Parathyroid adenoma (tissue), 2 donors: ENCODE measurements at regions not wholly inside any gene's neighbourhood (a gene's known extent, or its start where the extent isn't known, plus 50 kb on each side); places are given as distances from the start of the nearest gene placed in this dataset.

Experiments used
- H2AFZ ChIP-seq: fragments of 300-600 bp; sonication (generic); one replicate; pipeline ENCODE4 v1.7.0; 2017; ENCODE audit warnings: antibody characterized with exemption, mild to moderate bottlenecking
- H3K27ac ChIP-seq: fragments of 300-600 bp; sonication (generic); one replicate; pipeline ENCODE4 v1.7.0; 2017
- H3K27me3 ChIP-seq: fragments of 300-600 bp; sonication (generic); one replicate; pipeline ENCODE4 v1.7.0; 2017; ENCODE audit warnings: low read length; ENCODE audit not compliant: control insufficient read depth, insufficient read depth
- H3K36me3 ChIP-seq: fragments of 300-600 bp; sonication (generic); one replicate; pipeline ENCODE4 v1.7.0; 2017; ENCODE audit warnings: low read length; ENCODE audit not compliant: control insufficient read depth, insufficient read depth
- H3K4me1 ChIP-seq: fragments of 300-600 bp; sonication (generic); one replicate; pipeline ENCODE4 v1.7.0; 2017; ENCODE audit warnings: control low read depth
- H3K4me2 ChIP-seq: fragments of 300-600 bp; sonication (generic); one replicate; pipeline ENCODE4 v1.7.0; 2017; ENCODE audit warnings: low read length
- H3K4me3 ChIP-seq: fragments of 300-600 bp; sonication (generic); one replicate; pipeline ENCODE4 v1.7.0; 2017; ENCODE audit warnings: low read depth, low read length
- H3K79me2 ChIP-seq: fragments of 300-600 bp; sonication (generic); one replicate; pipeline ENCODE4 v1.7.0; 2017; ENCODE audit warnings: control low read depth
- H3K9ac ChIP-seq: fragments of 300-600 bp; sonication (generic); one replicate; pipeline ENCODE4 v1.7.0; 2017; ENCODE audit warnings: mild to moderate bottlenecking
- H3K9me3 ChIP-seq: fragments of 300-600 bp; sonication (generic); one replicate; pipeline ENCODE4 v1.7.0; 2017; ENCODE audit warnings: low read length; ENCODE audit not compliant: control insufficient read depth
- CTCF ChIP-seq: fragments of 300-600 bp; sonication (generic); IDR thresholded peaks from one replicate; pipeline ENCODE4 v1.7.0; 2017; ENCODE audit warnings: antibody characterized with exemption, mild to moderate bottlenecking
- donor health status: primary hyperparathyroidism.

- TF ChIP-seq CTCF, result no peak
- Histone ChIP-seq H3K4me1 (no peaks in the 10 kb centered on the region), H3K27ac (no peak overlapping the region)
These were observed 112.1 kb upstream of the SDK1 start for GRCh38 chr7:3188946-3189345.

GRCh38 chr7:3191548-3191947, 109.5 kb upstream of the SDK1 start:
- Histone ChIP-seq H3K4me3 (no peak overlapping the region), H2AFZ (no peak overlapping the region), H3K4me1 (no peaks in the 10 kb centered on the region), H3K27me3 (no peaks in the 10 kb centered on the region), H3K9ac (no peak overlapping the region), H3K79me2 (no peaks in the 10 kb centered on the region), H3K36me3 (no peaks in the 10 kb centered on the region), H3K9me3 (no peaks in the 10 kb centered on the region), H3K27ac (no peak overlapping the region), H3K4me2 (no peak overlapping the region)
- no peak for TF ChIP-seq CTCF

More at GRCh38 chr7:3188946-3189345, 112.1 kb upstream of the SDK1 start:
- H3K9me3 ChIP-seq, result no peaks in the 10 kb centered on the region
- no peaks in the 10 kb centered on the region for H3K36me3 ChIP-seq
- H2AFZ ChIP-seq, result no peak overlapping the region
- H3K4me3 ChIP-seq, result no peak overlapping the region
- H3K27me3 ChIP-seq, result no peaks in the 10 kb centered on the region
- no peak overlapping the region for H3K4me2 ChIP-seq
- H3K79me2 ChIP-seq, result no peaks in the 10 kb centered on the region
- no peak overlapping the region for H3K9ac ChIP-seq

- Histone ChIP-seq H3K9ac (no peak overlapping the region), H3K4me2 (no peak overlapping the region), H3K79me2 (no peaks in the 10 kb centered on the region), H3K4me3 (no peak overlapping the region), H3K4me1 (no peaks in the 10 kb centered on the region), H3K27ac (no peak overlapping the region), H3K9me3 (no peaks in the 10 kb centered on the region), H2AFZ (no peak overlapping the region), H3K27me3 (no peaks in the 10 kb centered on the region), H3K36me3 (no peaks in the 10 kb centered on the region)
- TF ChIP-seq CTCF, result no peak
These were observed 108.4 kb upstream of the SDK1 start for GRCh38 chr7:3192669-3193068.

GRCh38 chr7:3193379-3194120, 107.5 kb upstream of the SDK1 start:
- no peak overlapping the region for H3K4me3 ChIP-seq
- H3K4me1 ChIP-seq, result no peaks in the 10 kb centered on the region
- no peak overlapping the region for H3K9ac ChIP-seq
- H3K36me3 ChIP-seq, result no peaks in the 10 kb centered on the region
- no peak overlapping the region for H3K27ac ChIP-seq
- no peaks in the 10 kb centered on the region for H3K9me3 ChIP-seq
- H2AFZ ChIP-seq, result no peak overlapping the region
- no peaks in the 10 kb centered on the region for H3K79me2 ChIP-seq
- H3K4me2 ChIP-seq, result no peak overlapping the region
- TF ChIP-seq CTCF, result no peak
- H3K27me3 ChIP-seq, result no peaks in the 10 kb centered on the region
